SK-N-SH (cell line): ENCODE measurements at regions not wholly inside any gene's neighbourhood (a gene's known extent, or its start where the extent isn't known, plus 50 kb on each side); places are given as distances from the start of the nearest gene placed in this dataset.
A peak's percentile ranks its signal among the peaks of the same experiment; 100 is the strongest.

Experiments used
- EP300 ChIP-seq, 2 experiments: IDR thresholded peaks; 2 replicates each; pipeline versions ENCODE4 v1.4.0 to v1.6.1; 2012; ENCODE audit warnings: borderline replicate concordance in 1 of 2, low read depth in 1 of 2, low read length in 1 of 2
- FOXM1 ChIP-seq: IDR thresholded peaks from 2 replicates; pipeline ENCODE4 v1.4.0; 2012; ENCODE audit warnings: low read depth, mild to moderate bottlenecking
- MEF2A ChIP-seq: IDR thresholded peaks from 2 replicates; pipeline ENCODE4 v1.4.0; 2012; ENCODE audit warnings: low read depth, borderline replicate concordance
- POLR2AphosphoS5 ChIP-seq: IDR thresholded peaks from 2 replicates; pipeline ENCODE4 v1.6.1; 2012; ENCODE audit warnings: low read depth, low read length
- RCOR1 ChIP-seq: fragments of 150-350 bp; IDR thresholded peaks from 2 replicates; pipeline ENCODE4 v1.6.1; 2017; ENCODE audit warnings: antibody characterized with exemption, low read length
- SMC3 ChIP-seq: IDR thresholded peaks from 2 replicates; pipeline ENCODE4 v1.6.1; 2012; ENCODE audit warnings: low read depth, low read length, improper control_type of control experiment
- YY1 ChIP-seq: IDR thresholded peaks from 2 replicates; pipeline ENCODE4 v1.4.0; 2012; ENCODE audit warnings: low read depth, mild to moderate bottlenecking
- TF ChIP-seq, protein P1 (sequence below): IDR thresholded peaks from 2 replicates; pipeline ENCODE4 v1.4.0; 2012; ENCODE audit warnings: low read depth, borderline replicate concordance
- TF ChIP-seq, protein P2 (sequence below): fragments of 200-600 bp; sonication (generic); IDR thresholded peaks from 2 replicates; pipeline ENCODE4 v1.6.1; 2017; ENCODE audit warnings: antibody characterized with exemption, mild to moderate bottlenecking, moderate library complexity
- TF ChIP-seq, protein P3 (sequence below): IDR thresholded peaks from 2 replicates; pipeline ENCODE4; 2012

DNA sequence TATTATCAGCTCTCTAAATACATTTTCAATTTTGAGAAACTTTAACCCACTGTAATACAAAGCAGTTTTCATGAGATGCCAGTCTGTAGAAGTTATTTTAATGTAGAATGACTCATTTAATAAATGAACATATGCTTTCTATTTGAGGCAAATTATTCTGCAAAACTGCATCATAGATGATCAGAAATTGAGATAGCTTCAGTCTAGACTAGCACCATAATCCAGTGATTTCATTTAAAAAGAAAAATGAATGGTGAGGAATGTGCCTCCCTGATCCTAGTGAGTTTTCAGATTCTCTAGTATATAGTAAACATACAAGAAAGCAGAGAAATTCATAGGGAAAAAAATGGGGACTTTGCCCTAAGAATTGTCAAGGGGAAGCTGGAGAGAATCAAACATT lies 66.1 kb downstream of the OR5AK2 start:
- TF ChIP-seq, protein P1, sequence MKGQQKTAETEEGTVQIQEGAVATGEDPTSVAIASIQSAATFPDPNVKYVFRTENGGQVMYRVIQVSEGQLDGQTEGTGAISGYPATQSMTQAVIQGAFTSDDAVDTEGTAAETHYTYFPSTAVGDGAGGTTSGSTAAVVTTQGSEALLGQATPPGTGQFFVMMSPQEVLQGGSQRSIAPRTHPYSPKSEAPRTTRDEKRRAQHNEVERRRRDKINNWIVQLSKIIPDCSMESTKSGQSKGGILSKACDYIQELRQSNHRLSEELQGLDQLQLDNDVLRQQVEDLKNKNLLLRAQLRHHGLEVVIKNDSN, result no peak
- TF ChIP-seq SMC3 (no peak), YY1 (no peak), MEF2A (0 out of 2 replicates have a peak, but pooled peaks have one; percentile 13), FOXM1 (no peak), EP300 (IDR thresholded peaks at IDR 0.05; ENCODE audit: borderline replicate concordance in 1 of 2, low read depth in 1 of 2, low read length in 1 of 2) (peak; percentile 56 to 87; a peak in 3 of 4 replicates), RCOR1 (peak; percentile 73), POLR2AphosphoS5 (peak; percentile 43; the same call in 1 of the 2 replicates)
- TF ChIP-seq, protein P2, sequence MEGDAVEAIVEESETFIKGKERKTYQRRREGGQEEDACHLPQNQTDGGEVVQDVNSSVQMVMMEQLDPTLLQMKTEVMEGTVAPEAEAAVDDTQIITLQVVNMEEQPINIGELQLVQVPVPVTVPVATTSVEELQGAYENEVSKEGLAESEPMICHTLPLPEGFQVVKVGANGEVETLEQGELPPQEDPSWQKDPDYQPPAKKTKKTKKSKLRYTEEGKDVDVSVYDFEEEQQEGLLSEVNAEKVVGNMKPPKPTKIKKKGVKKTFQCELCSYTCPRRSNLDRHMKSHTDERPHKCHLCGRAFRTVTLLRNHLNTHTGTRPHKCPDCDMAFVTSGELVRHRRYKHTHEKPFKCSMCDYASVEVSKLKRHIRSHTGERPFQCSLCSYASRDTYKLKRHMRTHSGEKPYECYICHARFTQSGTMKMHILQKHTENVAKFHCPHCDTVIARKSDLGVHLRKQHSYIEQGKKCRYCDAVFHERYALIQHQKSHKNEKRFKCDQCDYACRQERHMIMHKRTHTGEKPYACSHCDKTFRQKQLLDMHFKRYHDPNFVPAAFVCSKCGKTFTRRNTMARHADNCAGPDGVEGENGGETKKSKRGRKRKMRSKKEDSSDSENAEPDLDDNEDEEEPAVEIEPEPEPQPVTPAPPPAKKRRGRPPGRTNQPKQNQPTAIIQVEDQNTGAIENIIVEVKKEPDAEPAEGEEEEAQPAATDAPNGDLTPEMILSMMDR, result no peak
- TF ChIP-seq, protein P3, sequence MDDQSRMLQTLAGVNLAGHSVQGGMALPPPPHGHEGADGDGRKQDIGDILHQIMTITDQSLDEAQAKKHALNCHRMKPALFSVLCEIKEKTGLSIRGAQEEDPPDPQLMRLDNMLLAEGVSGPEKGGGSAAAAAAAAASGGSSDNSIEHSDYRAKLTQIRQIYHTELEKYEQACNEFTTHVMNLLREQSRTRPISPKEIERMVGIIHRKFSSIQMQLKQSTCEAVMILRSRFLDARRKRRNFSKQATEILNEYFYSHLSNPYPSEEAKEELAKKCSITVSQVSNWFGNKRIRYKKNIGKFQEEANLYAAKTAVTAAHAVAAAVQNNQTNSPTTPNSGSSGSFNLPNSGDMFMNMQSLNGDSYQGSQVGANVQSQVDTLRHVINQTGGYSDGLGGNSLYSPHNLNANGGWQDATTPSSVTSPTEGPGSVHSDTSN, result peak; percentile 58; the same call in 1 of the 2 replicates
